Urinary bladder (tissue), 3 donors: ENCODE measurements at regions not wholly inside any gene's neighbourhood (a gene's known extent, or its start where the extent isn't known, plus 50 kb on each side); places are given as distances from the start of the nearest gene placed in this dataset.
"Not testable (repeated sequence)": the region's sequence is repeated elsewhere in the genome, so short reads cannot be mapped to it uniquely, and the experiment has no call there.

Experiments
- DNase-seq: peaks from one replicate; pipeline ENCODE4 v3.0.0-alpha.2; 2015; ENCODE audit errors: extremely low spot score
- H3K27ac ChIP-seq: one replicate; pipeline ENCODE4 v1.5.1; 2013; ENCODE audit warnings: low read depth, mild to moderate bottlenecking, moderate library complexity
- H3K36me3 ChIP-seq: one replicate; pipeline ENCODE4 v1.6.1; 2013; ENCODE audit warnings: mild to moderate bottlenecking, moderate library complexity; ENCODE audit not compliant: insufficient read depth
- H3K4me1 ChIP-seq: one replicate; pipeline ENCODE4 v1.6.1; 2013; ENCODE audit warnings: mild to moderate bottlenecking, moderate library complexity; ENCODE audit not compliant: insufficient read depth
- H3K4me3 ChIP-seq: one replicate; pipeline ENCODE4 v1.5.1; 2013; ENCODE audit warnings: low read depth, low read length
- WGBS: extraction: QIAGEN DNeasy Blood & Tissue Kit; methylation state at CpG from one replicate; pipeline ENCODE4 v1.1.7; 2013; 5-methylcytosine and 5-hydroxymethylcytosine counted together
- donor health status: healthy with polysubstance abuse.
- donor health status: healthy.

GRCh38 chr6:1178590-1178989, 133.3 kb upstream of the FOXQ1 start:
- DNase-seq: no peak
- no peak overlapping the region for H3K27ac ChIP-seq
- H3K36me3 ChIP-seq: no peaks in the 10 kb centered on the region
- no peaks in the 10 kb centered on the region for H3K4me1 ChIP-seq
- no peak overlapping the region for H3K4me3 ChIP-seq
- 88% methylated on average over 3 of the region's 3 CpGs for WGBS

DNA sequence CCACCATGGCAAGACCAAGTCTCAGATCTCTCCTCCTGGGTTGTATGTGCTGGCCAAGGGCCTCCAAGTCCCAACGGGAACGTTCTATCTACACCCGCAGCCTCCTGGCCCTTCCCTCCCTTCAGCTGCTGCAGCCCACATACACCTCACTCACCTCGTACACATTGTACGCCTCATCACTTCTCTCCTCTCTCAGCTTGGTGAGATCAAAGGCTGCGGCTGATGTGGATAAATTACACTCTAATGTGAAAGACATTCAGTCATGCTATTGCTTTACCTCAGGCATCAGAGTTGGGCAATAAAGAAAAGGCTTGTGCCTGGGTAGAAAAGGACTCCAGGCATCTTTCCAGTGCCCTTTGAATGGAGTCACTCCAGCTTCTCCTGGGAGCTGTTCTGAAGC, 135.3 kb upstream of the FOXQ1 start:
- 86% methylated on average over 6 of the region's 6 CpGs for WGBS
- no peak for DNase-seq
- Histone ChIP-seq H3K27ac (no peak overlapping the region), H3K36me3 (no peaks in the 10 kb centered on the region), H3K4me1 (no peaks in the 10 kb centered on the region), H3K4me3 (no peak overlapping the region)

- WGBS: 75% methylated on average over 4 of the region's 4 CpGs
- H3K27ac ChIP-seq: no peak overlapping the region
- DNase-seq: no peak
- H3K36me3 ChIP-seq: no peaks in the 10 kb centered on the region
- no peaks in the 10 kb centered on the region for H3K4me1 ChIP-seq
- no peak overlapping the region for H3K4me3 ChIP-seq
Observed at GRCh38 chr6:1175877-1176276, 136.0 kb upstream of the FOXQ1 start.

GRCh38 chr6:1170794-1171193, 141.1 kb upstream of the FOXQ1 start:
- no peaks in the 10 kb centered on the region for H3K4me1 ChIP-seq
- H3K27ac ChIP-seq: no peak overlapping the region
- no peak overlapping the region for H3K4me3 ChIP-seq
- no peaks in the 10 kb centered on the region for H3K36me3 ChIP-seq
- 28% methylated on average over 8 of the region's 8 CpGs for WGBS
- no peak for DNase-seq

DNA sequence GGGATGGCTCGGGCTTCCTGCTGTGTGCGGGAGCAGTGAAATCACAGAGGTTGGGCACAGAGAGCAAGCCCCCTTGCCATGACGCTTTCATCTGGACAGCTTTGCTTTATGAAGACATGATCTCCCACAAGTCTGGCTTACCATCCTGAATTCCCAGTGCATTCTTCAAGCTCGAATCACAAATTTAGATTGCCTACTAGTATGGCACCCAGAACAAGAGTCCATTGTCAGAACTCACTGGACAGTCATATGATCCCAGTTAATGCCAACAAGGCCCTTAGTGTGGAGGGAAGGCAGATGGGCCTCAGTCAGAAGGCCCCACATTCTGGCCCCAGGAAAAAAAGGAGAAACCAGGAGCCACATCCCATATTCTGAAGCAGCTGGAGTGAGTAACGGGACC, 147.3 kb upstream of the FOXQ1 start:
- Histone ChIP-seq H3K27ac (no peak overlapping the region), H3K36me3 (no peaks in the 10 kb centered on the region), H3K4me3 (no peak overlapping the region), H3K4me1 (no peaks in the 10 kb centered on the region)
- DNase-seq: no peak
- 77% methylated on average over 5 of the region's 5 CpGs for WGBS

GRCh38 chr6:1163501-1163900, 148.4 kb upstream of the FOXQ1 start:
- no peak for DNase-seq
- 81% methylated on average over 5 of the region's 5 CpGs for WGBS
- H3K27ac ChIP-seq: no peak overlapping the region
- H3K4me1 ChIP-seq: no peaks in the 10 kb centered on the region
- H3K36me3 ChIP-seq: no peaks in the 10 kb centered on the region
- H3K4me3 ChIP-seq: no peak overlapping the region

DNA sequence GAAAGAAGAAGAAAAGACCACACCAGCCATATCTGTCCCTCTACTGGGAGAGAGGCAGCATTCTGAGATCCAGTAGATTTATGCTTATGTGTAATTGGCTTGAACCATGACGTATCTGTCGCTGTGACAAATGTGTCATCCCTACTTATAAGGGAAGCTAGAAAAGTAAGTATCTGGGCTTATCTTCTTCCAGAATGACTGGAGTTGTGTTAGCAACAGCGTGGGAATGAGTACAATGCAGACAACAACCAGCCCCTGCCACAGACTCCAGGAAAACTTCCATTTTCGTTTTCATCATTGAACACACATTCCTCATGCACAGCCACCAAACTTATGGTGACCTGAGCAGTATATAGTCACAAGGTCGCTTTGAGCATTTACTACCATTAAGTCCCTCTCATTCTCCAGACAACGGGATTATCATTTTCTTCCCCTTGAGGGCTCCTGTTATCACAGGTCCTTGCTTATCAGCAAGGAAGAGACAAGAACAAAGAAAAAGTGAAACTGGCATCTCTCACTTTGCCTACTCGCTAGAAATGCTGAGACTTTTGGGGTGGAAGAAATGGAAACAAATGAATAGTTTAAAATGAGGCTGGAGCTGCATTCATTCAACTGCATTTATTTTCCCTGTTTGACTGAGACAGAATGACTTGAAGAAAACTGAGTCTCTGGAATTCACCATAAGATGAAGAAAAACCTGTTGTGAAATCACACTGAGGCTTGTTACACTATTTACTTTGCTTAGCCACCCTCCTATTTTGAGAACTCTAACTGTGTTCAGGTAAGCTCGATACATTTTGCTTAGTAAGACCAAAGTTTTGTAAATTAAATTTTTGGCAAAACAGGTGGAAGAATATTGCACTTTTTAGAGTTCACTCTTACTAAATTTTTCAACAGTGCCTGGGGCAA, 149.3 kb upstream of the FOXQ1 start:
- Histone ChIP-seq H3K4me3 (no peak overlapping the region), H3K36me3 (no peaks in the 10 kb centered on the region), H3K4me1 (no peaks in the 10 kb centered on the region), H3K27ac (no peak overlapping the region)
- no peak for DNase-seq
- WGBS: 59% methylated on average over 8 of the region's 8 CpGs

GRCh38 chr6:1156411-1156810, 155.5 kb upstream of the FOXQ1 start:
- not testable (repeated sequence) for DNase-seq, H3K4me1 ChIP-seq, H3K27ac ChIP-seq, H3K4me3 ChIP-seq, H3K36me3 ChIP-seq
- WGBS: 90% methylated on average over 3 of the region's 3 CpGs

DNA sequence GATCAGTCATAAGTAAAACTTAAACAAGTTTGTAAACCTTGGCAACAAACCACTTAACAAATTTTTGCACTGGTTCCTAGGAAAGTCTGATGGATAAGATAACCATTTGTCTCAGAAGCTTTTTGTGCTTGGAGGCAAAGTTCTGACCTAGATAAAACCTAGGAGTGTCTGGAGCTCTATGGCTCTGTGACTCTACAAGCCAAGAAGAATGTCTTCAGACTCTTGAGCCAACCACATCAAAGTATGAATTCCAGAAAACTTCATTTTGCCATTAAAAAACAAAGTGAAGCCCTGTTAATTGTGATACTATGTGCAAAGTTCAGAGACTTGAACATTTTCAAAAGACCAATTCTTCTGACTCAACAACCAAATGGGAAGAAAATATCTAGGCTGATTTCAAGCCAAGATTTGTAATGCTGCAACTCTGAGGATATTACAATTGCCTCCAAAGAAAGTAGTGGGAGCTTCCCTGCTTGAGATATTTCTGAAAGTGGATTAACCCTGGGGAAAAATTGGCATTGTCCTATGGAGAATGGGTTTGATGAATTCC, 158.1 kb upstream of the FOXQ1 start:
- H3K4me3 ChIP-seq: no peak overlapping the region
- H3K36me3 ChIP-seq: no peaks in the 10 kb centered on the region
- H3K4me1 ChIP-seq: no peaks in the 10 kb centered on the region
- no peak overlapping the region for H3K27ac ChIP-seq
- DNase-seq: no peak

GRCh38 chr6:1146500-1146899, 165.4 kb upstream of the FOXQ1 start:
- H3K4me3 ChIP-seq: no peak overlapping the region
- no peaks in the 10 kb centered on the region for H3K36me3 ChIP-seq
- no peak for DNase-seq

DNA sequence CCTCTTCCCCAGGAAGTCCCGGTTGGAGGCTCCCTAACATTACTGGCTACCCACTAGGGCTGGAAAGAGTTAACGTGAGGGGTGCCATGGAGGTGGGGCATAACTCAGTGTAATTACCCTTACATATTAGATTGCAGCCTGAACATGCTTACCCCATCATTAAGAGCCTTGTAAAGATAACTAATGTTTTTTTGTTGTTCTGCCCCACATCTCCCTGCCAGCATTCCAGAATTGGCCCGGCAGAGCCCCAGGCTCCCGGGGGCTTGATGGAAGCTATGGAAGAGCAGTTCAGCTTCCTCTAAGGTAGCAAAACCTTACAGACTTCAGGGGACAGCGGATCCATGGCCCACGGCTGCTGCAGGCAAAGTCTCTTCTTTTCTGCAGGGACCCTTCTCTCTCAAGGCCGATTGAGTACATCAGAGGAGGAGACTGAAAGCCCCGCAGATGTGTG, 166.1 kb upstream of the FOXQ1 start:
- Histone ChIP-seq H3K4me3 (no peak overlapping the region), H3K27ac (no peak overlapping the region), H3K36me3 (no peaks in the 10 kb centered on the region), H3K4me1 (no peaks in the 10 kb centered on the region)
- DNase-seq: no peak
- WGBS: 41% methylated on average over 8 of the region's 8 CpGs

More at GRCh38 chr6:1146500-1146899, 165.4 kb upstream of the FOXQ1 start:
- Histone ChIP-seq H3K27ac (no peak overlapping the region), H3K4me1 (no peaks in the 10 kb centered on the region)

- Histone ChIP-seq H3K4me1 (no peaks in the 10 kb centered on the region), H3K4me3 (no peak overlapping the region), H3K36me3 (no peaks in the 10 kb centered on the region), H3K27ac (no peak overlapping the region)
- 58% methylated on average over 10 of the region's 10 CpGs for WGBS
- no peak for DNase-seq
Observed at GRCh38 chr6:1144842-1145767, 166.8 kb upstream of the FOXQ1 start.

DNA sequence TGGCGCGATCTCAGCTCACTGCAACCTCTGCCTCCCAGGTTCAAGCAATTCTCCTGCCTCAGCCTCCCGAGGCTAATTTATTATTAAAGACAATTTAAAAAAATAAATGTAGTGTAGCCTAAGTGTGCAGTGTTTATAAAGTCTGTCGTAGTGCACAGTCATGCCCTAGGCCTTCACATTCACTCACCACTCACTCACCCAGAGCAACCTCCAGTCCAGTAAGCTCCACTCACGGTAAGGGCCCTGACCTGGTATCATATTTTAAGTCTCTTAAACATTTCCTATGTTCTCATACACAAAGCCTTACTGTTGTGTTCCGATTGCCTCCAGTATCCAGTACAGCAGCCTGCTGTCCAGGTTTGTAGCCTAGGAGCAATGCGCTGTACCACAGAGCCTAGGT, 168.2 kb upstream of the FOXQ1 start:
- no peaks in the 10 kb centered on the region for H3K36me3 ChIP-seq
- WGBS: 78% methylated on average over 7 of the region's 7 CpGs
- no peak for DNase-seq
- no peaks in the 10 kb centered on the region for H3K4me1 ChIP-seq
- no peak overlapping the region for H3K27ac ChIP-seq
- H3K4me3 ChIP-seq: no peak overlapping the region
